Hepatic stellate cell (primary cell): ENCODE measurements at regions not wholly inside any gene's neighbourhood (a gene's known extent, or its start where the extent isn't known, plus 50 kb on each side); places are given as distances from the start of the nearest gene placed in this dataset.

Source experiments
- DNase-seq: peaks from one replicate; pipeline ENCODE4 v3.0.0; 2011; ENCODE audit warnings: low spot score

- DNase-seq, result no peak
These were observed 152.4 kb upstream of the TSHZ3 start for GRCh38 chr19:31501427-31502195.

GRCh38 chr19:31502536-31503170, 153.4 kb upstream of the TSHZ3 start:
- no peak for DNase-seq

- DNase-seq, result no peak
These were observed 154.0 kb upstream of the TSHZ3 start for GRCh38 chr19:31503211-31503610.

GRCh38 chr19:31504221-31504620, 155.0 kb upstream of the TSHZ3 start:
- no peak for DNase-seq

- no peak for DNase-seq
These were observed 156.3 kb upstream of the TSHZ3 start for GRCh38 chr19:31505596-31505910.

- DNase-seq, result no peak
These were observed 156.9 kb upstream of the TSHZ3 start for GRCh38 chr19:31506102-31506501.

- DNase-seq, result no peak
These were observed 161.4 kb upstream of the TSHZ3 start for GRCh38 chr19:31510635-31511034.

GRCh38 chr19:31511098-31511497, 161.9 kb upstream of the TSHZ3 start:
- DNase-seq, result no peak

- no peak for DNase-seq
These were observed 162.5 kb upstream of the TSHZ3 start for GRCh38 chr19:31511696-31512095.

- DNase-seq, result no peak
These were observed 163.1 kb upstream of the TSHZ3 start for GRCh38 chr19:31512181-31512970.

- DNase-seq, result no peak
These were observed 164.6 kb upstream of the TSHZ3 start for GRCh38 chr19:31513841-31514240.

- no peak for DNase-seq
These were observed 166.7 kb upstream of the TSHZ3 start for GRCh38 chr19:31515931-31516330.

GRCh38 chr19:31516756-31517155, 167.5 kb upstream of the TSHZ3 start:
- no peak for DNase-seq

- no peak for DNase-seq
These were observed 168.3 kb upstream of the TSHZ3 start for GRCh38 chr19:31517224-31518180.

GRCh38 chr19:31518216-31519020, 169.2 kb upstream of the TSHZ3 start:
- no peak for DNase-seq

- no peak for DNase-seq
These were observed 170.0 kb upstream of the TSHZ3 start for GRCh38 chr19:31519256-31519655.

- no peak for DNase-seq
These were observed 170.7 kb upstream of the TSHZ3 start for GRCh38 chr19:31519908-31520307.

- DNase-seq, result no peak
These were observed 171.4 kb upstream of the TSHZ3 start for GRCh38 chr19:31520633-31521032.

- DNase-seq, result no peak
These were observed 176.4 kb upstream of the TSHZ3 start for GRCh38 chr19:31525610-31526147.

- no peak for DNase-seq
These were observed 178.2 kb upstream of the TSHZ3 start for GRCh38 chr19:31527443-31527842.

- DNase-seq, result no peak
These were observed 179.0 kb upstream of the TSHZ3 start for GRCh38 chr19:31528261-31528660.
